Sciatic nerve (tissue), 2 donors: ENCODE measurements at regions not wholly inside any gene's neighbourhood (a gene's known extent, or its start where the extent isn't known, plus 50 kb on each side); places are given as distances from the start of the nearest gene placed in this dataset.
"Not testable (repeated sequence)": the region's sequence is repeated elsewhere in the genome, so short reads cannot be mapped to it uniquely, and the experiment has no call there.

Experiments used
- ATAC-seq: fragments of 200-7000 bp; cut with Tn5 transposase; one replicate; pipeline ENCODE4 v1.9.1; 2020; ENCODE audit warnings: mild to moderate bottlenecking, moderate library complexity
- DNase-seq: peaks from one replicate; pipeline ENCODE4 v3.0.0-alpha.2; 2020; ENCODE audit warnings: low spot score
- intact Hi-C: fragments of 100-400 bp; cut with DNase I; formaldehyde crosslinking; loops from one replicate; pipeline ENCODE4 v1.14.2; 2022
- donor health status: DM: no; HTN: no; CAD: no.
- donor health status: DM: no; HTN: no; CAD: no.

DNA sequence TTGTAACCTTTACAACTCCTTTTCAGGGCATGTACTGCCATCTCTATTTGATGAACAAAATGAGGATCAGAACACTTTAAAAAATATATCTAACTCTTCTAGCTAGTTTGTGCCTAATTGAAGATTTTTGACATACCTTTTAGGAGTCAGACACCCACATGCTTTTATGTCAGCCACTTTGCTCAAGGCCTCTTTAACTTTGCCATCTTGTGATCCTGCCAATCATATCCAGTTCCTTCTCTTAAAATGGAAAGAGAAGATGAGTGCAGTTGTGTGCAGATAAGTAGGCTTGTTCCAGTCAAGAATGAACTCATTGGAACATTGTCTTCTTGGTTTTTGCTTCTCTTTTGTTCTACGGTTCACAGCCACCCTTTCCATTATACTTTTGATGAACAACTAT is 425.6 kb upstream of the TNC start:
- intact Hi-C loops: loop anchor here (5.0 kb wide), 1 partner anchor 1554 kb away; no protein-coding TSS in a partner anchor
- no peak for ATAC-seq
- no peak for DNase-seq

DNA sequence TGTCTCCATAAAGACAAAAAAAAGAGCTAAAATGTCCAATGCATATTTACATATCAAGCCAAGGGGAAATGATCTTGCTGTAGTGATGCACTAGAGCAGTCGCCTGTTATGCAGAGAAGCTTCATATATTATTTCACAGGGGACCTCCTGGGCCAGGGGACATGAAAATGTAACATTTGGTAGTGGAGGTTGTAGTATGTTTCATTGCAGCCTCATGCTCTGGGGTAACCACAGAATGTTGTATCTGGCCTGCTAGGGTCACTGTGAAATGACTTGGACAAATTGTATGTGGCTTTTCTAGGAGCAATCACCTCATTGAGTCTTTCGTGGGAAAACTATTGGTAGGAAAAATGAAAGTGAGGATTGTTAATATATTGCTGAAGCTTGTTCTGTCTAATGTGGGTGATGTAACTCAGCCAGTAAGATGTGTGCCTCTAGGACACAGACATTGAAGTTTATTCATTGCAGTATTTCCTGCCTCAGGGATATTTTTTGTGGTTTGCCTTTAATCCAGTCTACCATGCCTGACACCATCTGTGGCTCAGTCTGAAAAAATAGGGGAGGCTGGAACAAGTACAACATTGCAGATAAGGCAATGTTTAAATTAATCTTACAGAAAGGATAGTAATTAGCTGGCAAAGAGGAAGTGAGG is 430.8 kb upstream of the TNC start:
- DNase-seq: no peak
- no peak for ATAC-seq
- intact Hi-C loops: no loop called here

GRCh38 chr9:115551396-115551795 is 433.4 kb upstream of the TNC start:
- ATAC-seq (peak; percentile 55), DNase-seq (no peak)
- intact Hi-C loops: no loop called here

DNA sequence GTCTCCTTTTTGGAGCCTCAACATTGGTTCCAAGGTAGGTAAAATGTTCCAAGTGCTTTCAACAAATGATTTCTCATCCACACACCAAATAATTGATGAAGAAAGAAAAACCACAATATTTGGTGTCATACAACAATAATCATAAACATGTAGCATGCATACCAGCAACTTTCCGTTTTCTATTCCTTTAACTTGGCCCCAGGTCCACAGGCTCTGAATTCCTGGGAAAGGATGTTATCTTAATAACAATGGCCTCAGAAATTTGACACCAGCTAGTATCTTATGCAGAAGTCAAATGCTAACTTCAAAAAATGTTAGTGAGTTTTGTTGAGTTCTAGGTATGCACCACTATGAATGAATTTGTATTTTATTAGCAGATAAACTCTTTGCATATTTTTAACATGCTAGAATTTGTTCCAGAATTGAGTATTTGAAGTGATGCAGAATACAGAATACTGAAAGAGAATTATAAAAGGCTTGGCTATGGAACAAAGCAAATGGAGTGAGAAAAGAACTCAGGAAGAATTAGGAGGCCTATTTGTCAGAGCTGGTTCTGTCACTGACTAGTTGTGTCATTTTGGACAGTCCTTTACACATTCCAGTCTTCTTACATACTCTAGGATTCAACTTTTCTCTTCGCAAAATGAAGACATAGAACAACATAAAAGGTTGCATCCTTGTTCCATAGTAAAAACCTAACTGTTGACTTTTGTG is 435.3 kb upstream of the TNC start:
- no peak for DNase-seq
- intact Hi-C loops: no loop called here
- no peak for ATAC-seq

DNA sequence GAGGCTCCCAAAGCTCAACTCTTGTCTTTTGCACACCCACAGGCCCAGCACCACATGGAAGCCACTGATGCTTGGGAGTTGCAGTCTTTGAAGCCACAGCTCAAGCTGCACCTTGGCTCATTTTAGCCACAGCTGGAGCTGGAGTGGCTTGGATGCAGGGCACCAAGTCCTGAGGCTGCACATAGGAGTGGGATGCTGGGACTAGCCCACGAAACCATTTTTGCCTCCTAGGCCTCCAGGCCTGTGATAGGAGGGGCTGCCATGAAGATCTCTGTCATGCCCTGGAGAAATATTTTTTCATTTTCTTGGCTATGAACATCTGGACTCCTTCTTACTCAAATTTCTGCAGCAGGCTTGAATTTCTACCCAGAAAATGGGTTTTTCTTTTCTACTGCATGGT is 438.5 kb upstream of the TNC start:
- ATAC-seq (no peak), DNase-seq (no peak)
- intact Hi-C loops: no loop called here

- ATAC-seq: no peak
- no peak for DNase-seq
- intact Hi-C loops: no loop called here
Measured at GRCh38 chr9:115575147-115575546, 457.2 kb upstream of the TNC start.

GRCh38 chr9:115585458-115585857 is 467.5 kb upstream of the TNC start:
- intact Hi-C loops, ATAC-seq, DNase-seq: not testable (repeated sequence)

DNA sequence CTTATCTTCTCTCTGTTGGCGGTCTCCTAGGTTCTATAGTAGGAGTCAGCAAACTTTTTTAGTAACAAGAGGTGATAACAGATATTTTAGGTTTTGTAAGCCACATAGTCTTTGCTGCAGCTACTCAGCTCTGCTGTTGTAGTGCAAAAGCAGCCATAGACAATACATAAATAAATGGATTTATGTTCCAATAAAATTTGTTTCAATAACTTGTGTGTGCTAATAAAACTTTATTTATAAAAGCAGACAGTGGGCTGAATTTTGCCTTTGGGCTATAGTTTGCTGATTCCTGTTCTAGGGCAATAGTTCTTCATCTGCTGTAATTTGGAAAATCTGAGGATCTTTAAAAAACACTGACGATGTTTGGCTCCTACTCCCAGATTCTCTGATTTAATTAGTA is 469.4 kb upstream of the TNC start:
- DNase-seq (no peak), ATAC-seq (no peak)
- intact Hi-C loops: no loop called here

DNA sequence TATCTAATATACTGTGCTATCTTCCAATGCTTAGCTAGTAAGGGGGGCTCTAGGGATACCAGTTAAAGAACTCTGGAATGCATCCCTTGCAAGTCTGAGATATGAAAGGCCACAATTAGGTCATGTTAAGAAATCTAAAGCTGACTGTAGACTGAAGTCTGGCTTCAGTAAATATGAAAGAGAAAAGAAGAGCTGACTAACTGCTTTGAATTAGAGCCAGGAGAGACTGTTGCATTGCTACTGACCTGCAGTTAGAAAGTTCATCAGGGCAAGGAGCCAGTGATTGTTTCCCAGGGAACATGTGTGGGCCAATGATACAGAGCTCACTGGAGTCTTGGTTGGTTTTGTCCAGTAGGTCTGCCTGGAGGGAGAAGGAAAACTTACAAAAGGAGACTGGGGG is 472.1 kb upstream of the TNC start:
- no peak for DNase-seq

GRCh38 chr9:115591584-115591984 is 473.6 kb upstream of the TNC start:
- intact Hi-C loops: no loop called here
- peak; percentile 91 for ATAC-seq
- DNase-seq: no peak

More for the DNA sequence above, 472.1 kb upstream of the TNC start:
- intact Hi-C loops: no loop called here
- ATAC-seq: peak; percentile 89

DNA sequence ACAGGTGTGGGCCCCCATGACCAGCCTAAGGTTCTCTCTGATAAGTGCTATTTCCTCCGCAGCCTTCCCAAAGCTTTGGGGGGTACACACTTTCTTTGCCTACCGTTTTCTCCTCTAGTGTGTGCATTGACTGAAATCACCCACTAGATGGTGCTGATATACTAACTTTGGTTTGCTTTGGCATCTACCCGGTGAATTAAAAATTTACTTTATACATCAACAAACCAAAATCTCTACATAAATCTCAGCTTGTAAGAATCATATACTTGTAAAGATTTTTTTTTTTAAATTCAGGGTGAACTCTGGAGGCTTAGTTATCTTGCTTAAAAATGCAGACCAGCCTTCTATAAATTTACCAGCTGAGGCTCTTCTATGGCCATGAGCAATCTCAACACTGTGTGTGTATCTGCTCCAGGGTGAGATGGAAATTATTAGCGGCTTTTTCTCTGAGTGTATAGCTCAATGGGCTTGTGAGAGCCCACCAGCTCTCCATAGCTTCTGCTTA is 475.7 kb upstream of the TNC start:
- intact Hi-C loops: no loop called here
- ATAC-seq (no peak), DNase-seq (no peak)

DNA sequence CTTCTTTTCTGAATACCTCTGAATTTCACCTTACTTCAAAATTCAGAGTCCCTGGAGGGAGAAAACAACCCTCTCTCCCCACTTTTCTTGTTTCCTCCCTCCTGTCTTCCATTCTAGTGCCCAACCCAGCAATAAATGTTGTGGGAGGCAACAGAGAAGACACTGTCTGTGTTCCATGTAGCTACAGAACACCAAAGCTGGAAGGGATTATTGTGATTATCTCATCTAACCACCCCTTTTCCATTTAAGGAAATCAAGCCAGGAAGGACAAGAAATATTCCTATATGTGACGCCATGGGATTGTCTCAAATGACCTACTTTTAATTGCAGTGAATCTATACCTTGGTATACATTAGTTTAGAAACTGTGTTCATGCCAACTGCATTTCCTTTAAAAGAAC is 476.6 kb upstream of the TNC start:
- intact Hi-C loops: no loop called here
- no peak for ATAC-seq
- DNase-seq: no peak

- intact Hi-C loops: no loop called here
- DNase-seq (peak; percentile 74), ATAC-seq (peak; percentile 66)
Measured at GRCh38 chr9:115596021-115596745, 478.2 kb upstream of the TNC start.

DNA sequence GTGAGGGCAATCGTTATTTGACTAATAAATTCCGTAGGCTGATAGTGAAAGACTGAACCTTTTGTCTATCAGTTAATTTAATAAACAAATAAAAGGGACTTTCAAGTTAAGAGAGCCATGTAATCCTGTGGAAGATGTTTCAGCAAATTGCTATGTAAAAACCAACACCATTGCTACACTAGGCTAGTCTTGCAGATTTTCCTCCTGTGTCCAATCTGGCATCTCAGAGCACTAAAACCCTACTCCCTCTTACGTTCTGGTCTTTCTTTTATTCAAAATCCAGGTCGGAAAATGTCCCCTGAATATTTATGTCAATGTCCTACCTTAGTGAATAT is 478.8 kb upstream of the TNC start:
- ATAC-seq (peak; percentile 18), DNase-seq (no peak)
- intact Hi-C loops: no loop called here

DNA sequence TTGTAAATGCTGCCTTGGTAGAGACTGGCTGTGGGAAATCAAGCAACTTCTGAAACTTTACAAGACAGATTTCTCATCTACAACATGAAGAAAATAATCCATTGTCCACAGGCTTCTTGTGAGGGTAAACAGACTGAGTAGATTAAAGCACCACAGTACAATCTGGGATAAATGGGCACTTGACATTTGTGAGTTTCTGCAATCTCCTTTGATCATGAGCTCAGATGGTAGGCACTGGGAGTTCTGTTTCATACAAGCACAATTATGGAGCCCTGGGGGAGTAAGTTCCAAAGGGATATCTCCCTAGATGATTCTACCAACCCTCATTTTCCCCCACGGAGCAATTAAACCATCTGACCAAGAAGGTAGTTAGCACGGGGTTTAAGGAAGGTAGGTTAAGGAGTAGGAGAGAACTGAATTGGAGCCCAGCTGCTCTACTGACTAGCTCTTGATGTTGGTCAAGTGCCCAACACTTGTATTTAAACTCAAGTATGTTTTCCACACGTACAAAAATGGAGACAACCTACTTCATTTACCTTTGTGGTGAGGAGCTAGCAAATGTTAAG is 479.5 kb upstream of the TNC start:
- intact Hi-C loops: no loop called here
- ATAC-seq (no peak), DNase-seq (no peak)

DNA sequence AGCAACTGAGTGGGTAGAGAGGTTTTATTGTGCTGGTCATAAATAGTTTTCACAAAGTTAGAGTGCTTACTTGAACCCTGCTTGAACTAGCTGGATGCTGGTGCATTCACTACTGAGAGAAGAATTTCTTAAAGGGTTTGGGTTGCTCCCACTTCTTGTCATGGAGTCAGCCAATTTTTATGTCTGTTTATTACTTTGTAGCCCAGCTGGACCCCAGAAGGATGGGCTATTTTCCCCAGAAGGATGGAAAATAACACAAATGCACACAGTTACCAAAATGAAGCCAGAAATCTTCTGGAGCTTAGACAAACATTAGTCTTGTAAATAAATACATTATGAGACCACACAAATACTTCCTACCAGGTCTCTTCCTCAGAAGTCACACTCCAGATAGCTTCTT is 480.8 kb upstream of the TNC start:
- intact Hi-C loops: no loop called here
- DNase-seq (no peak), ATAC-seq (no peak)

DNA sequence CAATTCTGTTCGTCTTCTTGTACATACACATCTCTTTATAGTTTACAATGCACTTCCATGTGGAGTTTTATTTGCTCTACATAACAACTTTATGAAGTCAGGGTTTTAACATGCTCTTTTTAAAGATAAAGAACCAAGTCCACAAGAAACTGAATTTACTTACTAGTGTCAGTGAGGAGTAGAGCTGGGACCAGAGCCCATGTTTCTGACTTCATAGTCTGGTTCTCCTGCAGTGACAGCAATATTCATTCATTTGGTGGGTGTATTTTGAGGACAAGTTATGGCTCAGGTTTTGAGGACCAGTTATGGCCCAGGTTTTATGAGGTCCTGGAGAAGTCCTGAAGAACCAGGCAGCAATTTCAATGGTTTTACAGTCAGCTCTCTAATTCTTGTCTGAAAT is 481.9 kb upstream of the TNC start:
- DNase-seq (no peak), ATAC-seq (no peak)
- intact Hi-C loops: no loop called here

DNA sequence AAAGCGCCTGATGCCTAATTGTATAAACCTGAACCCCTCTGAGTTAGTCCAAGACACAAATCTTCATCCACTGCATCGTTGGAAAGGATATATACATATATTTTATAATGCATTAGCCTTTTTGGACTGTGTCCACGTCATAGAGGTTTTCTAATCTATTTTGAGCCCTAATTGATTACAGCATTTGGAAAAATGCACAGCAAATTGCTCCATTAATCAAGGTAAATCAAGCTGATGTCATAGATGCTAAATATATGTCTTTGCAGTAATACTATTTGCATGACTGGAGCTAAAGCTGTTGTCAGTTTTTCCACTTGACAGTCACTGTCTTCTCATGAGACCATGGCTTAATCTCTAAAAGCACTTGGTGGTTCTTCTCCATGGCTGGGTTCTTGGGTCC is 483.5 kb upstream of the TNC start:
- no peak for DNase-seq
- intact Hi-C loops: no loop called here
- ATAC-seq: no peak

- DNase-seq (no peak), ATAC-seq (no peak)
- intact Hi-C loops: no loop called here
Measured at GRCh38 chr9:115604831-115605483, 487.0 kb upstream of the TNC start.
